ENCODE measurements at regions not wholly inside any gene's neighbourhood (a gene's known extent, or its start where the extent isn't known, plus 50 kb on each side); places are given as distances from the start of the nearest gene placed in this dataset.

- no peak overlapping the region for H3K9ac ChIP-seq (ENCODE audit: insufficient read depth, low read length, poor library complexity, severe bottlenecking)
- no peaks in the 10 kb centered on the region for H3K4me1 ChIP-seq (ENCODE audit: control insufficient read depth in 1 of 2, insufficient read depth in 2 of 2, low read length in 2 of 2)
- TF ChIP-seq, protein P1, sequence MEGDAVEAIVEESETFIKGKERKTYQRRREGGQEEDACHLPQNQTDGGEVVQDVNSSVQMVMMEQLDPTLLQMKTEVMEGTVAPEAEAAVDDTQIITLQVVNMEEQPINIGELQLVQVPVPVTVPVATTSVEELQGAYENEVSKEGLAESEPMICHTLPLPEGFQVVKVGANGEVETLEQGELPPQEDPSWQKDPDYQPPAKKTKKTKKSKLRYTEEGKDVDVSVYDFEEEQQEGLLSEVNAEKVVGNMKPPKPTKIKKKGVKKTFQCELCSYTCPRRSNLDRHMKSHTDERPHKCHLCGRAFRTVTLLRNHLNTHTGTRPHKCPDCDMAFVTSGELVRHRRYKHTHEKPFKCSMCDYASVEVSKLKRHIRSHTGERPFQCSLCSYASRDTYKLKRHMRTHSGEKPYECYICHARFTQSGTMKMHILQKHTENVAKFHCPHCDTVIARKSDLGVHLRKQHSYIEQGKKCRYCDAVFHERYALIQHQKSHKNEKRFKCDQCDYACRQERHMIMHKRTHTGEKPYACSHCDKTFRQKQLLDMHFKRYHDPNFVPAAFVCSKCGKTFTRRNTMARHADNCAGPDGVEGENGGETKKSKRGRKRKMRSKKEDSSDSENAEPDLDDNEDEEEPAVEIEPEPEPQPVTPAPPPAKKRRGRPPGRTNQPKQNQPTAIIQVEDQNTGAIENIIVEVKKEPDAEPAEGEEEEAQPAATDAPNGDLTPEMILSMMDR (IDR thresholded peaks at IDR 0.05): no peak
- no peaks in the 10 kb centered on the region for H3K9me3 ChIP-seq (replicated peaks in 1 of 2; ENCODE audit: control insufficient read depth in 1 of 2, insufficient read depth in 1 of 2, low read length in 2 of 2)
- no peak overlapping the region for H3K4me3 Mint-ChIP-seq
- no peak for DNase-seq
- no peak overlapping the region for H2AFZ ChIP-seq (ENCODE audit: insufficient read depth, low read depth, low read length, poor library complexity, severe bottlenecking)
- WGBS (ENCODE audit: insufficient coverage): 91% methylated on average over 2 of the region's 8 CpGs
- H3K9me3 Mint-ChIP-seq: peaks cover 0 to 4% (median 0%) of the 10 kb centered on the region in 7 donors
- H3K36me3 ChIP-seq (replicated peaks in 1 of 2; ENCODE audit: control insufficient read depth in 1 of 2, insufficient read depth in 2 of 2, low read length in 2 of 2): no peaks in the 10 kb centered on the region
- no peaks in the 10 kb centered on the region for H4K20me1 ChIP-seq (ENCODE audit: insufficient read depth, low read length)
- no peaks in the 10 kb centered on the region for H3K27me3 ChIP-seq (ENCODE audit: control insufficient read depth in 2 of 2, insufficient read depth in 2 of 2, low read length in 2 of 2)
- H3K4me3 ChIP-seq (replicated peaks in 1 of 3; ENCODE audit: low read depth in 2 of 3, low read length in 3 of 3): no peak overlapping the region
- no peaks in the 10 kb centered on the region for H3K36me3 Mint-ChIP-seq
- H3K4me1 Mint-ChIP-seq: no peaks in the 10 kb centered on the region
- no peak overlapping the region for H3K4me2 ChIP-seq (replicated peaks; ENCODE audit: extremely low read depth, low read length, poor library complexity, severe bottlenecking)
- H3K27ac Mint-ChIP-seq: no peak overlapping the region
- intact Hi-C loops (cut with micrococcal nuclease): no loop called here
- no peak overlapping the region for H3K27ac ChIP-seq (ENCODE audit: low read depth in 1 of 2, low read length in 2 of 2)
- no peaks in the 10 kb centered on the region for H3K79me2 ChIP-seq (ENCODE audit: insufficient read depth, low read length)
- H3K27me3 Mint-ChIP-seq (ENCODE audit: low read depth in 3 of 3): peaks cover 0 to 4% (median 0%) of the 10 kb centered on the region in 3 donors
Observed at GRCh38 chr5:7325975-7326913, 69.7 kb upstream of the ADCY2 start.

DNA sequence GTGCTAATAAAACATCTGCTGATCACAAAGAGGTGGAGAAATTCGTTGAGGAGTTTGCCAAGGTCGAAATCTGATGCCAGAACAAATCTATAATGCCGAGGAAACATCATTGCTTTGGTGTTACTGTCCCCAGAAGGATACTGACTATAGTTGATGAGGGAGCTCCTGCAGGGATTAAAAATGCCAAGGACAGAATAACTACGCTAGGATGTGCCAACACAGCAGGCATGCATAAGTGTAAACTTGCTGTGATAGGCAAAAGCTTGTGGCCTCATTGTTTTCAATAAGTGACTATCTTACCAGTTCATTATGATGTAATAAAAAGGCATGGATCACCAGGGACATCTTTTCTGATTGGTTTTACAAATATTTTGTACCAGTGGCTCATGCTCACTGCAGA is 66.8 kb upstream of the ADCY2 start:
- Histone ChIP-seq H3K79me2 (ENCODE audit: insufficient read depth, low read length) (no peaks in the 10 kb centered on the region), H3K4me3 (replicated peaks in 1 of 3; ENCODE audit: low read depth in 2 of 3, low read length in 3 of 3) (no peak overlapping the region), H3K27me3 (ENCODE audit: control insufficient read depth in 2 of 2, insufficient read depth in 2 of 2, low read length in 2 of 2) (no peaks in the 10 kb centered on the region), H3K4me2 (replicated peaks; ENCODE audit: extremely low read depth, low read length, poor library complexity, severe bottlenecking) (no peak overlapping the region), H3K4me1 (ENCODE audit: control insufficient read depth in 1 of 2, insufficient read depth in 2 of 2, low read length in 2 of 2) (no peaks in the 10 kb centered on the region), H3K9me3 (replicated peaks in 1 of 2; ENCODE audit: control insufficient read depth in 1 of 2, insufficient read depth in 1 of 2, low read length in 2 of 2) (no peaks in the 10 kb centered on the region), H4K20me1 (ENCODE audit: insufficient read depth, low read length) (no peaks in the 10 kb centered on the region), H3K9ac (ENCODE audit: insufficient read depth, low read length, poor library complexity, severe bottlenecking) (no peak overlapping the region), H3K36me3 (replicated peaks in 1 of 2; ENCODE audit: control insufficient read depth in 1 of 2, insufficient read depth in 2 of 2, low read length in 2 of 2) (no peaks in the 10 kb centered on the region), H3K27ac (ENCODE audit: low read depth in 1 of 2, low read length in 2 of 2) (no peak overlapping the region), H2AFZ (ENCODE audit: insufficient read depth, low read depth, low read length, poor library complexity, severe bottlenecking) (no peak overlapping the region)
- DNase-seq: no peak
- H3K36me3 Mint-ChIP-seq: no peaks in the 10 kb centered on the region
- H3K9me3 Mint-ChIP-seq: peaks cover 0 to 13% (median 3%) of the 10 kb centered on the region in 7 donors
- no peak overlapping the region for H3K27ac Mint-ChIP-seq
- WGBS (ENCODE audit: insufficient coverage): 78% methylated on average over 4 of the region's 4 CpGs
- H3K4me1 Mint-ChIP-seq: no peaks in the 10 kb centered on the region
- intact Hi-C loops (cut with micrococcal nuclease): no loop called here
- TF ChIP-seq, protein P1 (IDR thresholded peaks at IDR 0.05): no peak
- H3K4me3 Mint-ChIP-seq: no peak overlapping the region
- H3K27me3 Mint-ChIP-seq (ENCODE audit: low read depth in 3 of 3): peaks cover 0 to 2% (median 1%) of the 10 kb centered on the region in 3 donors
